H1 (cell line): ENCODE measurements at regions not wholly inside any gene's neighbourhood (a gene's known extent, or its start where the extent isn't known, plus 50 kb on each side); places are given as distances from the start of the nearest gene placed in this dataset.

ENCODE experiments used
- BCL11A ChIP-seq, 2 experiments: IDR thresholded peaks; one replicate each; pipeline ENCODE4 v1.6.1; 2011; ENCODE audit warnings: low read depth in 2 of 2, low read length in 2 of 2, mild to moderate bottlenecking in 2 of 2
- EZH2 ChIP-seq: fragments of 200-600 bp; sonication (generic); IDR thresholded peaks from 2 replicates; pipeline ENCODE4 v1.7.1; 2012; ENCODE audit warnings: low read depth, mild to moderate bottlenecking, moderate library complexity, low read length, inconsistent platforms; ENCODE audit not compliant: severe bottlenecking
- FOSL1 ChIP-seq: IDR thresholded peaks from 2 replicates; pipeline ENCODE4 v1.6.1; 2011; ENCODE audit warnings: mild to moderate bottlenecking, low read depth, low read length, moderate library complexity; ENCODE audit not compliant: insufficient read depth
- MAFK ChIP-seq: IDR thresholded peaks from 2 replicates; pipeline ENCODE4 v1.6.1; 2012; ENCODE audit warnings: low read depth, mild to moderate bottlenecking, improper control_type of control experiment, low read length
- RXRA ChIP-seq: IDR thresholded peaks from 2 replicates; pipeline ENCODE4 v1.6.1; 2011; ENCODE audit warnings: low read depth, mild to moderate bottlenecking, low read length, moderate library complexity; ENCODE audit not compliant: insufficient read depth
- TEAD4 ChIP-seq: IDR thresholded peaks from 2 replicates; pipeline ENCODE4 v1.6.1; 2012; ENCODE audit warnings: low read depth, low read length, inconsistent platforms, mixed read lengths
- ZNF274 ChIP-seq: IDR thresholded peaks from 2 replicates; pipeline ENCODE4 v1.7.0; 2012; ENCODE audit warnings: low read length, borderline replicate concordance; ENCODE audit errors: extremely low read depth
- TF ChIP-seq, protein P1 (sequence below): IDR thresholded peaks from 2 replicates; pipeline ENCODE4 v1.6.1; 2012; ENCODE audit warnings: inconsistent platforms
- TF ChIP-seq, protein P2 (sequence below): IDR thresholded peaks from 2 replicates; pipeline ENCODE4 v1.6.1; 2011; ENCODE audit warnings: low read length, improper control_type of control experiment

DNA sequence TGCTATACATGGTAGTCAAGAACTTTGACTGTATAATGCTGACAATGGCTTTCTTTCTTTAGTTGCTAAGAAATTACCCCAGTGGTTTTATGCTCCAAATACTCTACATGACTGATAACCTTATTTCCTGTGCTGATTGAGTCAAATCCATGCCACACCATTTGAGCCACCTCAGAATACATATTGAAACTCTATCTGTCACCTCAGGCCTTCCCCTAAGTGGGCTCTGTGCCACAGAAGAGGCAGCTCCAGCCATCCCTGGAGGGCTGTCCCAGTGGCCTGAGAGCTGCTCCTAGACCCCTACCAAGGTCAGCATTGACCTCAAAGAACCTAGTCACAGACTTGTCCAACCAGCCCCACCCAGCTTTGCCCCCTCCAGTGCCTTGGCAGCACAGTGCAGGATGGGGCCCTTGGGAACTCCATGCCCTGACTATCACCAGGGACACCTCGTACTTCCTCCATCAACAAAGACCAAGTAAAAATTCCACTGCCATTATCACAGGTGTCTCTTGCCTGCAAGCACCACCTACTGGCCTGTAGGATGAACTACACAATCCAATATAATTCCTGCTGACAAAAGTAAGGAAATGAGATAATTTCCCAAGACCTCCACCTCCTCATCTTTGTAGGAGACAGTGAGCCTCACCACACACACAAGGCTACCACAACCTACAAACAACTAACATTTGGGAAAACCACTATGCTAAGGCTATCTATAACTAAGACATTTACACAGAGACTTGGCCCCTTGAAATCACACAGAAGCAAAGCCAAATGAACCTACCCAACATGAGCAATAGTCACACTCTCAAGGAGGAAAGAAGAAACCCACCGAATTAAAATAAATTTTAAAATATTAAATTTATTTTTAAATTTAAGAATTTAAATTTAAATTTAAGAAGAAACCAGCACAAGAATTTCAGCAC is 239.9 kb downstream of the NKX6-1 start (continued):
- TF ChIP-seq MAFK (no peak), EZH2 (no peak), FOSL1 (no peak), BCL11A (IDR thresholded peaks at IDR 0.05; ENCODE audit: low read depth in 2 of 2, low read length in 2 of 2) (no peak), ZNF274 (no peak), TEAD4 (peak; percentile 67), RXRA (no peak)
- TF ChIP-seq, protein P1, sequence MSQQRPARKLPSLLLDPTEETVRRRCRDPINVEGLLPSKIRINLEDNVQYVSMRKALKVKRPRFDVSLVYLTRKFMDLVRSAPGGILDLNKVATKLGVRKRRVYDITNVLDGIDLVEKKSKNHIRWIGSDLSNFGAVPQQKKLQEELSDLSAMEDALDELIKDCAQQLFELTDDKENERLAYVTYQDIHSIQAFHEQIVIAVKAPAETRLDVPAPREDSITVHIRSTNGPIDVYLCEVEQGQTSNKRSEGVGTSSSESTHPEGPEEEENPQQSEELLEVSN = no peak
- TF ChIP-seq, protein P2, sequence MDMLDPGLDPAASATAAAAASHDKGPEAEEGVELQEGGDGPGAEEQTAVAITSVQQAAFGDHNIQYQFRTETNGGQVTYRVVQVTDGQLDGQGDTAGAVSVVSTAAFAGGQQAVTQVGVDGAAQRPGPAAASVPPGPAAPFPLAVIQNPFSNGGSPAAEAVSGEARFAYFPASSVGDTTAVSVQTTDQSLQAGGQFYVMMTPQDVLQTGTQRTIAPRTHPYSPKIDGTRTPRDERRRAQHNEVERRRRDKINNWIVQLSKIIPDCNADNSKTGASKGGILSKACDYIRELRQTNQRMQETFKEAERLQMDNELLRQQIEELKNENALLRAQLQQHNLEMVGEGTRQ = no peak
